SK-N-SH treated with all-trans-retinoic acid at 6 μM for 48 hours (cell line): ENCODE measurements at regions not wholly inside any gene's neighbourhood (a gene's known extent, or its start where the extent isn't known, plus 50 kb on each side); places are given as distances from the start of the nearest gene placed in this dataset.

Experiments
- ATAC-seq: fragments of 200-7000 bp; cut with Tn5 transposase; 3 replicates; pipeline ENCODE4 v1.9.1; 2020; ENCODE audit warnings: mild to moderate bottlenecking, moderate library complexity
- ARNTL ChIP-seq: fragments of 450-650 bp; formaldehyde crosslinking; IDR thresholded peaks from 2 replicates; pipeline ENCODE4 v1.5.0; 2020; ENCODE audit warnings: low read depth, mild to moderate bottlenecking, moderate library complexity, borderline replicate concordance
- BACH2 ChIP-seq: fragments of 250-450 bp; sonication (Bioruptor Pico); IDR thresholded peaks from 2 replicates; pipeline ENCODE4 v1.9.0; 2021; ENCODE audit warnings: mild to moderate bottlenecking, borderline replicate concordance
- CREB5 ChIP-seq: fragments of 250-450 bp; sonication (Bioruptor Pico); IDR thresholded peaks from 2 replicates; pipeline ENCODE4 v1.5.1; 2020; ENCODE audit warnings: low read depth, mild to moderate bottlenecking, moderate library complexity
- CSDC2 ChIP-seq: fragments of 250-450 bp; sonication (Bioruptor Pico); IDR thresholded peaks from 2 replicates; pipeline ENCODE4 v1.5.0; 2020; ENCODE audit warnings: mild to moderate bottlenecking, moderate library complexity
- CSRNP3 ChIP-seq: fragments of 250-450 bp; sonication (Bioruptor Pico); IDR thresholded peaks from 2 replicates; pipeline ENCODE4 v1.5.1; 2021; ENCODE audit warnings: mild to moderate bottlenecking, moderate library complexity
- ESRRG ChIP-seq: fragments of 250-450 bp; sonication (Bioruptor Pico); IDR thresholded peaks from 2 replicates; pipeline ENCODE4 v1.6.1; 2021; ENCODE audit warnings: mild to moderate bottlenecking
- GLIS3 ChIP-seq: fragments of 250-450 bp; sonication (Bioruptor Pico); IDR thresholded peaks from 2 replicates; pipeline ENCODE4 v1.5.0; 2020; ENCODE audit warnings: mild to moderate bottlenecking, moderate library complexity
- OSR1 ChIP-seq: fragments of 250-450 bp; sonication (Bioruptor Pico); IDR thresholded peaks from 2 replicates; pipeline ENCODE4 v1.8.0; 2022; ENCODE audit warnings: moderate library complexity, mild to moderate bottlenecking, inconsistent platforms
- PATZ1 ChIP-seq: fragments of 250-450 bp; sonication (Bioruptor Pico); IDR thresholded peaks from 2 replicates; pipeline ENCODE4 v1.8.0; 2020; ENCODE audit warnings: mild to moderate bottlenecking, moderate library complexity, borderline replicate concordance
- POU6F1 ChIP-seq: fragments of 250-450 bp; sonication (Bioruptor Pico); IDR thresholded peaks from 2 replicates; pipeline ENCODE4 v1.8.0; 2021; ENCODE audit warnings: low read depth, mild to moderate bottlenecking, moderate library complexity, borderline replicate concordance
- PPARA ChIP-seq: fragments of 250-450 bp; sonication (Bioruptor Pico); IDR thresholded peaks from 2 replicates; pipeline ENCODE4 v1.5.0; 2020; ENCODE audit warnings: mild to moderate bottlenecking, borderline replicate concordance
- SNAI2 ChIP-seq: fragments of 250-450 bp; sonication (Bioruptor Pico); IDR thresholded peaks from 2 replicates; pipeline ENCODE4 v1.5.0; 2020; ENCODE audit warnings: mild to moderate bottlenecking, moderate library complexity
- TCF4 ChIP-seq: fragments of 250-450 bp; sonication (Bioruptor Pico); IDR thresholded peaks from 2 replicates; pipeline ENCODE4 v1.8.0; 2021; ENCODE audit warnings: mild to moderate bottlenecking, moderate library complexity, borderline replicate concordance
- TOX ChIP-seq: fragments of 250-450 bp; sonication (Bioruptor Pico); IDR thresholded peaks from 2 replicates; pipeline ENCODE4 v1.8.0; 2021; ENCODE audit warnings: mild to moderate bottlenecking, moderate library complexity, borderline replicate concordance
- TSHZ2 ChIP-seq: fragments of 250-450 bp; sonication (Bioruptor Pico); IDR thresholded peaks from 2 replicates; pipeline ENCODE4 v1.5.0; 2020; ENCODE audit warnings: mild to moderate bottlenecking, moderate library complexity
- ZC3H10 ChIP-seq: fragments of 250-450 bp; sonication (Bioruptor Pico); IDR thresholded peaks from 2 replicates; pipeline ENCODE4 v1.5.1; 2021; ENCODE audit warnings: mild to moderate bottlenecking, moderate library complexity
- ZFP30 ChIP-seq: fragments of 450-650 bp; formaldehyde crosslinking; IDR thresholded peaks from 2 replicates; pipeline ENCODE4 v1.5.0; 2022; ENCODE audit warnings: mild to moderate bottlenecking, moderate library complexity
- ZNF565 ChIP-seq: fragments of 450-650 bp; formaldehyde crosslinking; conservative IDR thresholded peaks from 2 replicates; pipeline ENCODE4 v1.5.0; 2020; ENCODE audit warnings: low read depth, mild to moderate bottlenecking, moderate library complexity
- ZNF70 ChIP-seq: fragments of 450-650 bp; formaldehyde crosslinking; IDR thresholded peaks from 2 replicates; pipeline ENCODE4 v1.5.0; 2020; ENCODE audit warnings: mild to moderate bottlenecking, moderate library complexity
- ZNF8 ChIP-seq: fragments of 450-650 bp; formaldehyde crosslinking; IDR thresholded peaks from 2 replicates; pipeline ENCODE4 v1.5.0; 2020; ENCODE audit warnings: mild to moderate bottlenecking, moderate library complexity

GRCh38 chr12:91967590-91967989 lies 178.1 kb downstream of the BTG1 start:
- TF ChIP-seq BACH2 (CRISPR knock-in tag), result no peak
- TF ChIP-seq PPARA (CRISPR knock-in tag), result no peak
- TF ChIP-seq OSR1 (CRISPR knock-in tag), result no peak
- TF ChIP-seq ZFP30 (CRISPR knock-in tag), result no peak
- TF ChIP-seq PATZ1 (CRISPR knock-in tag), result no peak
- TF ChIP-seq ZNF70 (CRISPR knock-in tag), result no peak
- no peak for TF ChIP-seq POU6F1 (CRISPR knock-in tag)
- TF ChIP-seq ZNF565 (CRISPR knock-in tag), result no peak
- TF ChIP-seq CSDC2 (CRISPR knock-in tag), result no peak
- no peak for TF ChIP-seq SNAI2 (CRISPR knock-in tag)
- TF ChIP-seq GLIS3 (CRISPR knock-in tag), result no peak
- TF ChIP-seq ESRRG (CRISPR knock-in tag), result no peak
- TF ChIP-seq TCF4 (CRISPR knock-in tag), result no peak
- TF ChIP-seq ZNF8 (CRISPR knock-in tag), result no peak
- no peak for TF ChIP-seq ARNTL
- TF ChIP-seq TSHZ2, result no peak
- TF ChIP-seq TOX (CRISPR knock-in tag), result no peak
- no peak for ATAC-seq

- TF ChIP-seq ZNF565 (CRISPR knock-in tag) (no peak), SNAI2 (CRISPR knock-in tag) (no peak), BACH2 (CRISPR knock-in tag) (no peak), OSR1 (CRISPR knock-in tag) (no peak), TOX (CRISPR knock-in tag) (no peak), ZC3H10 (CRISPR knock-in tag) (no peak), CREB5 (no peak)
- no peak for ATAC-seq
These were observed 179.9 kb downstream of the BTG1 start for GRCh38 chr12:91965781-91966180.

- TF ChIP-seq ZNF565 (CRISPR knock-in tag), result no peak
- TF ChIP-seq CSRNP3 (CRISPR knock-in tag), result no peak
- TF ChIP-seq TOX (CRISPR knock-in tag), result no peak
- no peak for TF ChIP-seq POU6F1 (CRISPR knock-in tag)
- ATAC-seq, result no peak
These were observed 181.1 kb downstream of the BTG1 start for GRCh38 chr12:91964501-91964900.
